ENCODE measurements at regions not wholly inside any gene's neighbourhood (a gene's known extent, or its start where the extent isn't known, plus 50 kb on each side); places are given as distances from the start of the nearest gene placed in this dataset.
"Not testable (repeated sequence)": the region's sequence is repeated elsewhere in the genome, so short reads cannot be mapped to it uniquely, and the experiment has no call there.

- Mint-ChIP-seq H3K27ac (no peak overlapping the region), H3K9me3 (peaks cover 10 to 20% of the 10 kb centered on the region in 2 donors), H3K36me3 (peaks cover 0 to 4% of the 10 kb centered on the region in 2 donors)
- ATAC-seq (no peak), DNase-seq (ENCODE audit: low spot score in 2 of 2) (no peak)
These were observed 617.2 kb upstream of the ID4 start for GRCh38 chr6:19219931-19220330.

GRCh38 chr6:19231878-19232561 is 605.1 kb upstream of the ID4 start:
- H3K9me3 Mint-ChIP-seq, result peaks cover 3 to 11% of the 10 kb centered on the region in 2 donors
- DNase-seq (ENCODE audit: low spot score in 2 of 2), result no peak
- no peak for ATAC-seq
- H3K36me3 Mint-ChIP-seq, result no peaks in the 10 kb centered on the region
- H3K27ac Mint-ChIP-seq, result no peak overlapping the region

DNA sequence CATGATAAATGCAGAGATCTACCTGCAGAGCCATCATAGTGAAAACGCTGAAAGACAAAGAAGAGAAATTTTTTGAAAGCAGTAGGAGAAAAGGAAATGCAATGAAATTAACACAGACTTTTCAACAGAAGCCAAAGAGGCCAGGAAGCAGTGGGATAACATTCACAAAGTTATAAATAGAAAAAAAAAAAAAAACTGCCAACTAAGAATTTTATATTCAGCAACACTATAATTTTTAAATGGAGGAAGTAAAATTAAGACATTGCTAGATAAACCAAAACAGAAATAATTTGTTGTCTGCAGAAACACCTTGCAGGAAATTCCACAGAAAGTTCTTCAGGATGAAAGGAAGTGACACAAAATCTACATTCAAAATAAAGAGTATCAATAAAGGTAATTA is 591.5 kb upstream of the ID4 start:
- Mint-ChIP-seq H3K9me3 (peaks cover 40 to 55% of the 10 kb centered on the region in 2 donors), H3K36me3 (peaks cover 7 to 26% of the 10 kb centered on the region in 2 donors), H3K27ac (no peak overlapping the region)
- no peak for DNase-seq (ENCODE audit: low spot score in 2 of 2)
- ATAC-seq, result no peak

DNA sequence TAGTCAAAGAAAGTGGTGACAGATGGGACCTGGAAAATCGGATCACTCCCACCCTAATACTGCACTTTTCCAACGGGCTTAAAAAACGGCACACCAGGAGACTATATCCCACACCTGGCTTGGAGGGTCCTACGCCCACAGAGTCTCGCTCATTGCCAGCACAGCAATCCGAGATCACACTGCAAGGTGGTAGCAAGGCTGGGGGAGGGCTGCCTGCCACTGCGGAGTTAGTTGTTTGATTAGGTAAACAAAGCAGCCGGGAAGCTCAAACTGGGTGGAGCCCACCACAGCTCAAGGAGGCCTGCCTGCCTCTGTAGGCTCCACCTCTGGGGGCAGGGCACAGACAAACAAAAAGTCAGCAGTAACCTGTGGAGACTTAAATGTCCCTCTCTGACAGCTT is 590.0 kb upstream of the ID4 start:
- Mint-ChIP-seq H3K9me3 (peaks cover 28 to 43% of the 10 kb centered on the region in 2 donors), H3K36me3 (peaks cover 7 to 24% of the 10 kb centered on the region in 2 donors)
- DNase-seq (ENCODE audit: low spot score in 2 of 2); H3K27ac Mint-ChIP-seq; ATAC-seq: not testable (repeated sequence)

- not testable (repeated sequence) for H3K36me3 Mint-ChIP-seq; DNase-seq (ENCODE audit: low spot score in 2 of 2); H3K27ac Mint-ChIP-seq; ATAC-seq
- peaks cover 7 to 17% of the 10 kb centered on the region in 2 donors for H3K9me3 Mint-ChIP-seq
These were observed 581.0 kb upstream of the ID4 start for GRCh38 chr6:19256123-19256522.

DNA sequence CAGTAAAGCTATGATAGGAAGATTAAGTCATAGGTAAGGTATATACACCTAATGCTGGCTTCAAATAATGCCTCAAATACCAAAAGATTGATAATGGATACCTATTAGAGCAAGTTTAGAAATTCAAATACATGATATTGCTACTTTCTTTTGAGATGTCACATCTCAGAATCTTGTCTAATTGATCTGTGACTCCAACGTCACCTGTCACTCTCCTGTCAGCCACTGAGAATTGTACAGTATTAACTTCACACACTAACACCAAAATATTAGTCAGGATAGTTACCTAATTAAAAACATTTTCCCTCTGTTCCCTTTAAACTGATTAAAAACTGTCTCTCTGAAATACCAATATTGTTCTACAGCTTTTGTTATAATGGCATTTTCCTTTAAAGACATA is 575.5 kb upstream of the ID4 start:
- H3K27ac Mint-ChIP-seq, result no peak overlapping the region
- no peaks in the 10 kb centered on the region for H3K36me3 Mint-ChIP-seq
- H3K9me3 Mint-ChIP-seq, result peaks cover 7 to 16% of the 10 kb centered on the region in 2 donors
- ATAC-seq (no peak), DNase-seq (ENCODE audit: low spot score in 2 of 2) (no peak)

DNA sequence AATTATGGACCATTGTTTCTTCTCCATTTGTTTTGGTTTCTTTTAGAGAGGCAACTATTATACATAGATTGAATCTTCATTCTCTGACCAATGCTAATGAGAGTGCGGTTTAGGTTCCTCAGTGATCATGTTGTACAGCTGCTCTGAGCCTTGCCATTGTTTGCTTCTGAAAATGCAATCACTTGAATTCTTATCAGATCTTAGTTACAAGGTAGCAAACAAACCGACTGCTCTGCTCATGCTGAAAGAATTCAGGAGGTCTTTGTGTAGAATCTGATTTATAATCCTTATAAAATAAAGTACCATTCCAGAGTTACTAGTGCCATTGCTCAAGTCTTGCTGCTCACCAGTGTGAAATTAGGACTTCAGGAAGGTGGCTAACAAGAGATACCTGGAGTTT is 569.1 kb upstream of the ID4 start:
- ATAC-seq, result no peak
- Mint-ChIP-seq H3K27ac (no peak overlapping the region), H3K9me3 (peaks cover 10 to 14% of the 10 kb centered on the region in 2 donors), H3K36me3 (peaks cover 6% of the 10 kb centered on the region in 2 donors)
- no peak for DNase-seq (ENCODE audit: low spot score in 2 of 2)

- Mint-ChIP-seq H3K36me3 (peaks cover 6% of the 10 kb centered on the region in 2 donors), H3K27ac (no peak overlapping the region), H3K9me3 (peaks cover 10 to 14% of the 10 kb centered on the region in 2 donors)
- DNase-seq (ENCODE audit: low spot score in 2 of 2), result no peak
- ATAC-seq, result no peak
These were observed 568.5 kb upstream of the ID4 start for GRCh38 chr6:19268718-19269117.

DNA sequence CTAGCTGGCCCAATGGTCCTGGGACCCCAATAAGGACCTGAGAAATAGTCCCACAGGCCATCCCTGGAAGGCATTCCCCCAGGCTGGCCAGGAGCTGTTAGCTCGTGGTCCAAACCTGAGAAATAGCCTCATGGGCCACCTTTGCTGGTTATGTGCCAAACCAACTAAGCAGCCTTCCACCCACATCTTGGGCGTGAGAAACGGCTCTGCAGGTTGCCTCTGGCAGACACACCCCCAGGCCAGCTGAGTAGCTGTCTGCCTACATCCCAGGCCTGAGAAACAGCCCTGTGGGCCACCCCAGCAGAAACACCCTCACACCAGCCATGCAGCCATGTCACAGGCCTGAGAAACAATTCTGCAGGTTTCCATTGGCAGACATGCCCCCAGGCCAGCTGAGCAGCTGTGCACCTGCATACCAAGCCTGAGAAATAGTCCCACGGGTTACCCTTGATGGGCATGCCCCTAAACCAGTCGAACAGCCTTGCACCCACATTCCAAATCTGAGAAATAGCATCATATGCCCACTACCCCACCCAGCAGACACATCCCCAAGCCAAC is 567.8 kb upstream of the ID4 start:
- Mint-ChIP-seq H3K27ac (no peak overlapping the region), H3K36me3 (peaks cover 6% of the 10 kb centered on the region in 2 donors), H3K9me3 (peaks cover 10 to 14% of the 10 kb centered on the region in 2 donors)
- ATAC-seq (no peak), DNase-seq (ENCODE audit: low spot score in 2 of 2) (no peak)

DNA sequence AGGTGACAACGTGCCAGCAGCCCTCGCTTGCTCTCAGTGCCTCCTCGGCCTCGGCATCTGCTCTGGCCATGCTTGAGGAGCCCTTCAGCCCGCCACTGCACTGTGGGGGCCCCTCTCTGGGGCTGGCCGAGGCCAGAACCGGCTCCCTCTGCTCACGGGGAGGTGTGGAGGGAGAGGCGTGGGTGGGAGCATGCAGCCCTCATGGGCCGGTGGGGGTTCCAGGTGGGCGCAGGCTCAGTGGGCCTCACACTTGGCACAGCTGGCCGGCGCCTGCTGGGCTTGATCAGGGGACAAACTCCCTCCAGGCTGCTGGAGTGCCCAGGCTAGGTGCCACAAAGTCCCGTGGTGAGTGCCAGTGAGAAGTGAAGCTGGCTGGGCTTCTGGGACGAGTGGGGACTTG is 566.6 kb upstream of the ID4 start:
- ATAC-seq (no peak), DNase-seq (ENCODE audit: low spot score in 2 of 2) (no peak)
- H3K9me3 Mint-ChIP-seq, result peaks cover 5 to 14% of the 10 kb centered on the region in 2 donors
- H3K36me3 Mint-ChIP-seq, result peaks cover 6% of the 10 kb centered on the region in 2 donors
- no peak overlapping the region for H3K27ac Mint-ChIP-seq

DNA sequence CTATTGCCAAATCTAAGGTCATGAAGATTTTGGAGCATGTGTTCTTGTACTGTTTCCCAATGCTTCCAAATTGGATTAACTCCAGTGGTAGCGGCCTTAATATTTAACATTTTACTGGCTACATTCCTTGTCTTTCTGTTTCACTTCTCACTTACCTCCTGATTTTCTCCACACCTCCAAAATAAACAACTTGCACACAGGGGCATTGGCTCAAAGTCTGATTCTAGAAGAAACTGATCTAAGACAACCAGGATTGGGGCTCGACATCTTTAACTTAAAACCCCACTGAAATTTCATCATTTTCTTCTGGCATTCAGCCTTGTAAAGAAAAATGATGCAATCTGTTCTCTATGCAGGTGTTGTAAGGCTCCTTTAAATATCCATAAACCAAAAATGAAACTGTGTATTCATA is 557.9 kb upstream of the ID4 start:
- ATAC-seq, result no peak
- DNase-seq (ENCODE audit: low spot score in 2 of 2), result no peak
- H3K27ac Mint-ChIP-seq, result no peak overlapping the region
- no peaks in the 10 kb centered on the region for H3K36me3 Mint-ChIP-seq
- peaks cover 4 to 12% of the 10 kb centered on the region in 2 donors for H3K9me3 Mint-ChIP-seq

GRCh38 chr6:19287928-19288327 is 549.2 kb upstream of the ID4 start:
- Mint-ChIP-seq H3K27ac (no peak overlapping the region), H3K36me3 (no peaks in the 10 kb centered on the region), H3K9me3 (peaks cover 0 to 5% of the 10 kb centered on the region in 2 donors)
- ATAC-seq (no peak), DNase-seq (ENCODE audit: low spot score in 2 of 2) (no peak)

GRCh38 chr6:19289457-19289856 is 547.7 kb upstream of the ID4 start:
- no peak for ATAC-seq
- Mint-ChIP-seq H3K36me3 (no peaks in the 10 kb centered on the region), H3K27ac (no peak overlapping the region), H3K9me3 (peaks cover 0 to 5% of the 10 kb centered on the region in 2 donors)
- no peak for DNase-seq (ENCODE audit: low spot score in 2 of 2)

DNA sequence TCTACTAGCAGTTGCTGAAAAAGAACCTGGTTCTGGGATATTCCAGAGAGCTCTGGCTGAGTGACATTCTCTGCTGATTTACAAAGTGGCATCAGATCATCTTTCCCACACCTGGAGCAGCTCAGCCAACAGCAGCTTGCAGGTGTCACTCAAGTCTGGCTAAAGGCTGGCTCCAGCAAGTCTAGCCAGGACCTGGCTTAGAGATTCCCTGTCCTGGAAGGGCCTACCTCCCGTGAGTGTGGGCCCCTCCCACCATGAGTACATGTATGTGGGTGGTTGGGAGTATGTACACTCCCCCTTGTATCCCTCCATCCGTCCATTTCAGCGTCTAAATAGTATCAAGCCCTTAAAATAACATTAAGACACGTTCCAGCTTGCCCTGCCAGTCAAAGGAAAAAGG is 539.3 kb upstream of the ID4 start:
- no peak for DNase-seq (ENCODE audit: low spot score in 2 of 2)
- Mint-ChIP-seq H3K27ac (no peak overlapping the region), H3K36me3 (peaks cover 0 to 6% of the 10 kb centered on the region in 2 donors), H3K9me3 (peaks cover 4 to 14% of the 10 kb centered on the region in 2 donors)
- ATAC-seq, result no peak

- DNase-seq (ENCODE audit: low spot score in 2 of 2), result no peak
- Mint-ChIP-seq H3K36me3 (peaks cover 0 to 6% of the 10 kb centered on the region in 2 donors), H3K9me3 (peaks cover 5 to 14% of the 10 kb centered on the region in 2 donors), H3K27ac (no peak overlapping the region)
- no peak for ATAC-seq
These were observed 538.7 kb upstream of the ID4 start for GRCh38 chr6:19298421-19298820.

DNA sequence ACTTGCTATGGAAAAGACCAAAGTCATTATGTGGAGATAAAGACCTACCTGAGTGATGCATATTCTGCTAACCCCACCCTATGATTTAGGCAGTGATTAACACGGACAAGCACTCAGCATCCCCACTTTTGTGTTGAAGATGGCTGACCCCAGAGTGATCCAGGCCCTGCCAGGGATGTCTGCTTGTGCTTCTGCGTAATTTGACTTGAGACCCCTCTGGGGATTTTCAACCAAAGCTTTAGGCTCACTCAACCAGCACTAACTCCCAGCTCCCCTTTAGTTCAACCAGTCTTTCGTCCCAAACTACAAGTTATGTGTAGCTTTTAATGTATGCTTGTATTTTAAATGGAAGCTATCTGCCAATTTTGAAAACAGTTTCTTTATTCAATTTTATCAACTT is 538.0 kb upstream of the ID4 start:
- Mint-ChIP-seq H3K27ac (no peak overlapping the region), H3K36me3 (peaks cover 0 to 6% of the 10 kb centered on the region in 2 donors), H3K9me3 (peaks cover 5 to 14% of the 10 kb centered on the region in 2 donors)
- DNase-seq (ENCODE audit: low spot score in 2 of 2) (no peak), ATAC-seq (no peak)

DNA sequence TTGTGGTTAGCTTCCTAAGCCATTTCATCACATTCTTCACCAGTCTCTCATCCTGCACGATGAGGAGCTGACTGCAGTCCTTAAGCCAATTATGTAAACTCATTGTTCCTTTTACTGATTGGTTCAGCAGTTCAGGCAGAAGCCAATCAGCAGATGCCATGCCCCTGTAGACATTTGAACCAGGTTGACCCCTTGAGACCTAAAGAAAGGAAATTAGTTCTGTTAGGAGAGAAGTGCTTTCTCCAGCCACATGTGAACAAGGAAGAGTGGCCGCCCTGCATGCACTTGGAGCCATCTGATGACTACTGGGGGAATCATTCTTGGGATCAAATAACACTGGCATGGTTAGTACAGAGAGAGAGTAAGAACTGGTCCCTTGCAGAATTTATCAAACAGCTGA is 535.2 kb upstream of the ID4 start:
- Mint-ChIP-seq H3K36me3 (peaks cover 0 to 6% of the 10 kb centered on the region in 2 donors), H3K9me3 (peaks cover 10 to 12% of the 10 kb centered on the region in 2 donors), H3K27ac (no peak overlapping the region)
- no peak for ATAC-seq
- no peak for DNase-seq (ENCODE audit: low spot score in 2 of 2)

GRCh38 chr6:19303383-19303782 is 533.8 kb upstream of the ID4 start:
- no peak for DNase-seq (ENCODE audit: low spot score in 2 of 2)
- Mint-ChIP-seq H3K27ac (no peak overlapping the region), H3K36me3 (peaks cover 0 to 6% of the 10 kb centered on the region in 2 donors), H3K9me3 (peaks cover 10 to 12% of the 10 kb centered on the region in 2 donors)
- no peak for ATAC-seq

All from activated naive CD4-positive, alpha-beta T cell treated with anti-CD3 and anti-CD28 coated beads, Interleukin-2, amount 50 U/mL, for 72 hours (primary cell).